HG02885 (cell line): ENCODE measurements at regions not wholly inside any gene's neighbourhood (a gene's known extent, or its start where the extent isn't known, plus 50 kb on each side); places are given as distances from the start of the nearest gene placed in this dataset.

Experiments
- ATAC-seq: cut with Tn5 transposase; IDR thresholded peaks from one replicate; pipeline ENCODE4 v1.9.1; 2021; ENCODE audit warnings: mild to moderate bottlenecking; ENCODE audit not compliant: unreplicated experiment, poor library complexity

DNA sequence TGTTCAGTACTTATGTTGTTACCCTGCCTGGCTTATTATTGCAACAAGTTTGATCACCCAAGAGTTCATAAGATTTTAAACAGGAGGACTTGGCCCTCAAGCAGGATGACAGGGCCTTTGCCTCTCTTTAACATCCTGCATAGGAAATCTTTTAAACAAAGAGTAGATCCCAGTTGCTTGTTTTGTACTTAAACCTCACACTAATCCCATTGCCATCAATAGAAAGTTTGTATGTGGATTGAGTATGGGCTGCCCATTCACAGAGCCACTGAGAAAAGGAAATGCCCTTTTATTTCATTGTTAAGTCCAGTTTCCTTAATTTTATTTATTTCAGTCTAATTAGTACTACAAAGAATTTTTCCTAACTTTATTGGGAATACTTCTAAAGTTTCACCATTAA is 52.2 kb upstream of the FGF10 start:
- no peak for ATAC-seq

DNA sequence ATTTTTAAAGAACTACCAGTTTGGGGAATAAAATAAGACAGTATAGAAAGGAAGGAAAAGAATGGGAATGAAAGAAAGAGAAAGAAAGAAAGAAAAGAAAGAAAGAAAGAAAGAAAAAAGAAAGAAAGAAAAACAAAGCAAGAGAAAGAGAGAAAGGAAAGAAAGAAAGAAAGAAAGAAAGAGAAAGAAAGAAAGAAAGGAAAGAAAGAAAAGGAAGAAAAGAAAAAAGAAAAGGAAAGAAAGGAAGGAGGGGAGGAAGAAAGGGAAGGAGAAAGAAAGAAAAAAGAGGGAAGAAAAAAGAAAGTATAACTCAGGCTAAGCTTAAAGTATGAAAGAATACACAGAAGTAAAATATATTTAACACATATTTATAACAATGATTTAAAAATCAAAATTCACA is 51.0 kb upstream of the FGF10 start:
- no peak for ATAC-seq
